Pancreas (tissue), 10 donors: ENCODE measurements at regions not wholly inside any gene's neighbourhood (a gene's known extent, or its start where the extent isn't known, plus 50 kb on each side); places are given as distances from the start of the nearest gene placed in this dataset.
A peak's percentile ranks its signal among the peaks of the same experiment; 100 is the strongest.

ENCODE experiments used
- ATAC-seq, 4 donors: fragments of 200-7000 bp; cut with Tn5 transposase; one replicate each; pipeline versions ENCODE4 v1.8.0 to v1.9.1; 2020; ENCODE audit warnings: mild to moderate bottlenecking in 4 of 4, moderate library complexity in 4 of 4
- DNase-seq, 6 donors: peaks; one replicate each; pipeline ENCODE4 v3.0.0-alpha.2; 2020
- FAIRE-seq: peaks from 2 replicates; lab custom pipeline; 2012; peaks lifted over from hg19 to GRCh38; lab: Jason Lieb, UNC
- H3K27ac ChIP-seq, 4 donors: fragments of 200-600 bp; sonication (generic); 1 replicate in 3 of 4; 2 replicates in 1 of 4; pipeline versions ENCODE4 v1.5.0 to v1.8.0; 2020
- H3K27me3 ChIP-seq, 4 donors: fragments of 200-600 bp; one replicate each; pipeline ENCODE4 v1.8.0; 2021
- H3K36me3 ChIP-seq, 3 donors: fragments of 200-600 bp; sonication (generic) in 1 of 3; one replicate each; pipeline versions ENCODE4 v1.5.0 to v1.8.0; 2020 to 2021
- H3K4me1 ChIP-seq, 3 donors: fragments of 200-600 bp; one replicate each; pipeline ENCODE4 v1.8.0; 2021
- H3K4me3 ChIP-seq, 4 donors: fragments of 200-600 bp; sonication (generic) in 2 of 4; one replicate each; pipeline versions ENCODE4 v1.5.0 to v1.8.0; 2020 to 2021
- H3K9me3 ChIP-seq, 4 donors: fragments of 200-600 bp; one replicate each; pipeline ENCODE4 v1.8.0; 2021
- WGBS, 2 donors: extraction: QIAGEN DNeasy Blood & Tissue Kit; methylation state at CpG; one replicate each; pipeline ENCODE4 v1.1.7; 2013; 5-methylcytosine and 5-hydroxymethylcytosine counted together
- intact Hi-C, 3 donors: fragments of 100-400 bp; cut with DNase I; formaldehyde crosslinking; loops; one replicate each; pipeline versions ENCODE4 v1.11.1 to v1.14.2; 2022
- TF ChIP-seq, protein P1 (sequence below), 4 donors: fragments of 200-600 bp; sonication (generic) in 3 of 4; IDR thresholded peaks; one replicate each; pipeline versions ENCODE4 v1.5.0 to v1.8.0; 2021; ENCODE audit warnings: antibody characterized with exemption in 4 of 4
- donor health status: healthy with polysubstance abuse.
- donor health status: DM: no; HTN: no; CAD: no; lungs with moderate emphysema.
- donor health status: DM: no; HTN: no; CAD: no.
- donor health status: control.
- donor health status: control.
- donor health status: Bipolar disorder and iron deficiency.
- donor health status: DM: yes; HTN: yes; CAD: no.
- donor health status: DM: no; HTN: no; CAD: no.
- donor health status: DM: no; HTN: no; CAD: no.
- donor health status: DM: yes; HTN: yes; CAD: no.

DNA sequence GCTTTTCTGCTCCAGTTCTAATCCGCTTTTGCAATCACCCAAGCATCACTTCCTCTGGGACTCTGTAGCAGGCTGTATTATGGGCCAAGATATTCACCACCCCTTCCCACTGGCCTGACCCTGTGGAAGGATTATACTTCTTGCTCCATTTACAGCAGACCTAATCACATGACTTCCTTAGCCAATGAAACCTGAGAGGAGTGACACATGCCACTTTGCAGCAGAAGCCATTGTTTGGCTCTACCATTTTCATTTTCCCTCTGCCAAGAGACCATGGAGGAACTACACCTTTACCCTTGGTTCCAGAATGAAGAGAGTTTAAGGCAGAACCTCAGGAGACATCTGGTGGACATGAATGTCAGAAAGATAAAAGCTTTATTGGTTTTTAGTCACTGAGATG, 134.9 kb upstream of the HSD17B12 start:
- FAIRE-seq (no peak), DNase-seq (no peak), ATAC-seq (no peak)
- H3K27me3 ChIP-seq: no peaks in the 10 kb centered on the region
- H3K9me3 ChIP-seq: no peaks in the 10 kb centered on the region
- no peaks in the 10 kb centered on the region for H3K4me1 ChIP-seq
- no peak overlapping the region for H3K4me3 ChIP-seq
- TF ChIP-seq, protein P1, sequence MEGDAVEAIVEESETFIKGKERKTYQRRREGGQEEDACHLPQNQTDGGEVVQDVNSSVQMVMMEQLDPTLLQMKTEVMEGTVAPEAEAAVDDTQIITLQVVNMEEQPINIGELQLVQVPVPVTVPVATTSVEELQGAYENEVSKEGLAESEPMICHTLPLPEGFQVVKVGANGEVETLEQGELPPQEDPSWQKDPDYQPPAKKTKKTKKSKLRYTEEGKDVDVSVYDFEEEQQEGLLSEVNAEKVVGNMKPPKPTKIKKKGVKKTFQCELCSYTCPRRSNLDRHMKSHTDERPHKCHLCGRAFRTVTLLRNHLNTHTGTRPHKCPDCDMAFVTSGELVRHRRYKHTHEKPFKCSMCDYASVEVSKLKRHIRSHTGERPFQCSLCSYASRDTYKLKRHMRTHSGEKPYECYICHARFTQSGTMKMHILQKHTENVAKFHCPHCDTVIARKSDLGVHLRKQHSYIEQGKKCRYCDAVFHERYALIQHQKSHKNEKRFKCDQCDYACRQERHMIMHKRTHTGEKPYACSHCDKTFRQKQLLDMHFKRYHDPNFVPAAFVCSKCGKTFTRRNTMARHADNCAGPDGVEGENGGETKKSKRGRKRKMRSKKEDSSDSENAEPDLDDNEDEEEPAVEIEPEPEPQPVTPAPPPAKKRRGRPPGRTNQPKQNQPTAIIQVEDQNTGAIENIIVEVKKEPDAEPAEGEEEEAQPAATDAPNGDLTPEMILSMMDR (IDR thresholded peaks at IDR 0.05): no peak
- no peaks in the 10 kb centered on the region for H3K36me3 ChIP-seq
- intact Hi-C loops: no loop called here
- H3K27ac ChIP-seq: no peak overlapping the region
- 78 to 90% methylated on average over 1 of the region's 1 CpG for WGBS, 2 donors

DNA sequence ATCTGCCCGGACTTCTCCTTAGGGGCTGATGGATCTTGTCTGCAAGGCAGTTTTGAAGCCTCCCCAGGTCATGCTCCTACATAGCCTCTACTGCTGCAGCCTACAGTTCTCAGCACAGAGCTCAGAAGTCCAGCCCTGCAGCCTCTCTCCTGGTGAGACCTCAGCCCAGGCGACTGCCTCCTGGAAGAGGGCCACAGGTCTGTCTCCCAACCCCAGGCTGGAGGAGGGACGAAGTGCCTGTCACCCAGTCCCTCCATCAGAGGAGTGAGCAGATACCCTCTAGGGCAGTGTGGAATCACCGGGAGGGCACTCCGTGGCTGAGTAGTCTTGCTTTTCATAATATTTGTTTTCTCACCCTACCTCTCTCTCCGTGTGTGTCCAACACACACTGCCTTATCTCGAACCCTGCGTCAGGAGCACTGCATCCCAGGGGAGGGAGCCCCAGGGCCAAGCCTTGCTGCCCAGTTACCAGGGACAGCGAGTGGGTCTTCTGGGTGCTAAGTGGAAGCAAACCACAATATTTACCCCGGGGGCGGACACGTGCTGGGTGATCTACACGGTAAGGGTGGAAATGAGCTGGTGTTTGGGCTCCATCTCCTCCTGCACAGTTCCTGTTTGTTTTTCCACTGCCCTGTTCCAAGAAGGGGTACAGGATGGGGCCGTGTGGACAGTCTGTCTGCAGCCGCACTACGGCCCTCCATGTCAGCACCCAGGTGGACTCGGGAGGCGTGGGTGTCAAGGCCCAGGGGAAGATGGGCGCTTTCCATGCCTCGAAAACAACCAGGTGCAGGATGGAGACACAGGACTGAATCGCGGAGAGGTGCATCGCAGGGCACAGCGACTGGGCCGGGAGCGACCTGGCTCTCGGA, 133.7 kb upstream of the HSD17B12 start:
- no peaks in the 10 kb centered on the region for H3K27me3 ChIP-seq
- H3K27ac ChIP-seq: no peak overlapping the region
- no peaks in the 10 kb centered on the region for H3K4me1 ChIP-seq
- DNase-seq: peak in 1 of 6 donors; percentile 25
- no peak for FAIRE-seq
- TF ChIP-seq, protein P1 (IDR thresholded peaks at IDR 0.05): no peak
- no peaks in the 10 kb centered on the region for H3K36me3 ChIP-seq
- intact Hi-C loops: no loop called here
- no peaks in the 10 kb centered on the region for H3K9me3 ChIP-seq
- peak; percentile 30 to 73 (median 63) for ATAC-seq
- WGBS, 2 donors: 18% methylated on average over 27 of the region's 27 CpGs
- H3K4me3 ChIP-seq: peak overlapping the region in 3 of 4 donors; percentile 10 to 43 (median 27)

DNA sequence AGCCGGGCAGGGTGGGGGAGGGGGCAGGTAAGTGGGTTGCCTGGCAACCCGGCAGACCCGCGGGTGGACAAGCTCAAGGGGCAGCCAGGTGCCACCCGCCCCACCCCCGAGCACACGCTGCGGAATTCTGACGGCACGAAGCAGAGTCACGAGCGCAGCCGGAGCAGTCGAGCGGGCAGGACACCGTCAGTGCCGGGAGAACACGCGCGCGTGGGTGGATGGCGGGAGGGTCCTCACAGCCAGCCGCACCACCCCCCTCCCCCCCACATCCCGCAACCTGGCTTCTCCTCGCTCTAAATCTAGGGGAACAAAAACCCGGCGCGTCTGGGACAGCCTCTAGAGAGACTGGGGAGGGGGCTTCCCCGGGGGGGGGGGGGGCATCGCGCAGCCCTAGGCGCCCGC, 133.1 kb upstream of the HSD17B12 start:
- no peaks in the 10 kb centered on the region for H3K36me3 ChIP-seq
- 1 to 2% methylated on average over 19 to 29 of the region's 33 CpGs for WGBS, 2 donors
- FAIRE-seq: no peak

DNA sequence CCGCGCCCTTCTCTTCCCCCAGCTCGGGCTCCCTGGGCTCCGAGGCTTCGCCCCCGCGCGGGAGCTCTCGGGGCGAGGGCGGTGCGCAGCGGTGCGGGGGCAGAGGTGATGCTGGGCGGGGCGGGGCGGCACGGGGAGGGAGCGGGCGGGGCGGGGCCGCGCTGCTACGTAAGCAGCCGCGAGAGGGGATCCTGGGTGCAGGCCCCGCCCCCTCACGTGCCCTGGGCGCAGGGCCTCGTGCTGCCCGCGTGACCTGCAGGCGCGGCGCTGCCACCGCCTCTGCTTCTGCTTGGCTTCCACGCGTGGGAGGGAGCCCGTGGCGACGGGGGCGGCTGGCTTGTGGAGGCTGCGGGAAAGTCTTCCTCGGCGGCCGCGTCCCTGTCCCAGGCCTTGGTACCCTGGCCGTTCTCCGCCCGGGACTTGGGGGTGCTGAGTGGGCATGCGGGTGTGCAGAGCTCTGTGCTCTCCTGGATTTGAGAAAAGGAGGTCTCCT, 132.6 kb upstream of the HSD17B12 start:
- Histone ChIP-seq H3K27me3 (no peaks in the 10 kb centered on the region), H3K36me3 (no peaks in the 10 kb centered on the region), H3K9me3 (no peaks in the 10 kb centered on the region), H3K4me3 (peak overlapping the region in 3 of 4 donors; percentile 10 to 43 (median 27)), H3K27ac (no peak overlapping the region), H3K4me1 (no peaks in the 10 kb centered on the region)
- 21 to 38% methylated on average over 26 to 51 of the region's 51 CpGs for WGBS, 2 donors
- intact Hi-C loops: no loop called here
- no peak for FAIRE-seq
- peak; percentile 68 to 81 (median 74) for ATAC-seq
- peak; percentile 22 to 66 (median 56) for DNase-seq
- TF ChIP-seq, protein P1 (IDR thresholded peaks at IDR 0.05): no peak

More for the DNA sequence above, 133.1 kb upstream of the HSD17B12 start:
- intact Hi-C loops: no loop called here
- TF ChIP-seq, protein P1 (IDR thresholded peaks at IDR 0.05): no peak
- Histone ChIP-seq H3K27ac (no peak overlapping the region), H3K4me3 (peak overlapping the region in 3 of 4 donors; percentile 10 to 43 (median 27)), H3K9me3 (no peaks in the 10 kb centered on the region), H3K27me3 (no peaks in the 10 kb centered on the region), H3K4me1 (no peaks in the 10 kb centered on the region)
- DNase-seq: peak; percentile 10 to 68 (median 24)
- ATAC-seq: peak; percentile 52 to 69 (median 66)

DNA sequence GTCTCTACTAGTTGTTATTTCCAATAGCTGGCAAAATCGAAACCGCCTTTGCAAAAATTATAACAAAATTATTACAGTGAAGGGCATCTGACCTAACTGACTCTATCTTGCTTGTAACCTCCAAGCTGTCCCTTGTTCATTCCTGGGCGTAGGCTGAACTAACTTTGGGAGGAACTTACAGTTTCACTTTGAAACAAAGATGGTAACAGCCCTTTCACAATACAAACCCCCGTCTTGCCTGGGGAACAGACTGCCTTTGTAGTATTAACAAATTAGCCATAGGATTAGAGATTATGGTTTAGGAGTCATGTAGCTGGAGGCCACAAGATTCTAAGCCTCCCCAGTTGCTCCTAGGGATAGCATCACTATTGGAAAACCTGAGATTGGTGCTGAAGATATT, 131.6 kb upstream of the HSD17B12 start:
- no peaks in the 10 kb centered on the region for H3K9me3 ChIP-seq
- 81 to 83% methylated on average over 4 of the region's 4 CpGs for WGBS, 2 donors
- ATAC-seq (no peak), DNase-seq (no peak), FAIRE-seq (no peak)
- intact Hi-C loops: no loop called here
- no peaks in the 10 kb centered on the region for H3K36me3 ChIP-seq
- H3K27me3 ChIP-seq: no peaks in the 10 kb centered on the region
- no peak overlapping the region for H3K27ac ChIP-seq
- TF ChIP-seq, protein P1 (IDR thresholded peaks at IDR 0.05): no peak
- no peaks in the 10 kb centered on the region for H3K4me1 ChIP-seq
- no peak overlapping the region for H3K4me3 ChIP-seq
